ENCODE measurements at regions not wholly inside any gene's neighbourhood (a gene's known extent, or its start where the extent isn't known, plus 50 kb on each side); places are given as distances from the start of the nearest gene placed in this dataset. TPM values are rescaled to one million over a fixed set of nuclear protein-coding genes. Genes with fewer than 3 reads are reported as not detected.
"Not testable (repeated sequence)": the region's sequence is repeated elsewhere in the genome, so short reads cannot be mapped to it uniquely, and the experiment has no call there.

DNA sequence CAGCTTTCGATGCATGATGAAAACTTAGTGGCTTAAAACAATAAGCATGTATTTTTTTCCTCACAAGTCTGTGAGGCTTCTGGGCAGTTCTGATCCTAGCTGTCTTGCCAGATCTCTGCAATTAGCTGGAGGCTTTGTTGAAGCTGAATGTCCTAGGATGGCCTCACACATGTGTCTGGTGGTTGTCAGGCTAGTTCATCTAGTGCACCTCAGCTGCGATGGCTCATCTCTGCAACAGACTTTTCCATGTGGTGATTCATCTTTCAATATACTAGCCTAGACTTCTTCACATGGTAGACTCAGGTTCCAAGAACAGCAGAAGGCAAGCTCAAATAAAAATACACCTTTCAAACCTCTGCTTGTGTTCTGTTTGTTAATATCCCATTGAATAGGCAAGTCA, 66.5 kb upstream of the IL1RAPL1 start:
- H3K9me3 ChIP-seq (replicated peaks; ENCODE audit: control insufficient read depth, insufficient read depth, low read length): no peaks in the 10 kb centered on the region
- H3K79me2 ChIP-seq (ENCODE audit: control insufficient read depth, insufficient read depth, low read length): no peaks in the 10 kb centered on the region
- in situ Hi-C loops (cut with MboI): no loop called here
- H3K36me3 ChIP-seq (ENCODE audit: control insufficient read depth in 2 of 2, insufficient read depth in 2 of 2, low read length in 1 of 2): no peaks in the 10 kb centered on the region
- H3K4me1 ChIP-seq (ENCODE audit: control insufficient read depth, insufficient read depth, low read length): no peaks in the 10 kb centered on the region
- no peak overlapping the region for H3K9ac ChIP-seq (ENCODE audit: control insufficient read depth, insufficient read depth, low read length)
- DNase-seq (ENCODE audit: low read depth, low spot score) (no peak), ATAC-seq (no peak), FAIRE-seq (no peak)
- no peak overlapping the region for H3K4me3 ChIP-seq
- 31% methylated on average over 2 of the region's 2 CpGs for WGBS (ENCODE audit: insufficient coverage, insufficient replicate concordance, low lambda C conversion rate, missing lambda C conversion rate)
- H3K27ac ChIP-seq (ENCODE audit: control insufficient read depth, insufficient read depth): no peak overlapping the region
- ChIA-PET RAD21 (ENCODE audit: unreplicated experiment) (no interaction called here), POLR2A (no interaction called here), CTCF (no interaction called here), SMC1A (ENCODE audit: uncharacterized antibody, unreplicated experiment) (no interaction called here)
- H4K20me1 ChIP-seq (ENCODE audit: control insufficient read depth, insufficient read depth): no peaks in the 10 kb centered on the region
- no TSS peak for BruUV-seq (replicated peaks)
- H3K27me3 ChIP-seq (replicated peaks in 1 of 2; ENCODE audit: control insufficient read depth in 2 of 2, insufficient read depth in 2 of 2, low read length in 1 of 2): no peaks in the 10 kb centered on the region
- intact Hi-C loops (cut with micrococcal nuclease; ENCODE audit: unreplicated experiment): no loop called here
- no peak overlapping the region for H3K4me2 ChIP-seq (ENCODE audit: control insufficient read depth, insufficient read depth)
- H2AFZ ChIP-seq (ENCODE audit: control insufficient read depth, low read depth, low read length): no peak overlapping the region
- TF ChIP-seq SMAD1 (IDR thresholded peaks at IDR 0.05; ENCODE audit: low read depth, partially characterized antibody) (no peak), RAD51 (IDR thresholded peaks at IDR 0.05) (no peak), ATF7 (IDR thresholded peaks at IDR 0.05; ENCODE audit: low read depth) (no peak), YY1 (IDR thresholded peaks at IDR 0.05; ENCODE audit: low read depth, low read length) (no peak), SIN3A (IDR thresholded peaks at IDR 0.05; ENCODE audit: low read depth, low read length) (no peak), TCF7 (IDR thresholded peaks at IDR 0.05; ENCODE audit: borderline replicate concordance) (no peak), ZBED1 (IDR thresholded peaks at IDR 0.05; ENCODE audit: borderline replicate concordance) (no peak)

DNA sequence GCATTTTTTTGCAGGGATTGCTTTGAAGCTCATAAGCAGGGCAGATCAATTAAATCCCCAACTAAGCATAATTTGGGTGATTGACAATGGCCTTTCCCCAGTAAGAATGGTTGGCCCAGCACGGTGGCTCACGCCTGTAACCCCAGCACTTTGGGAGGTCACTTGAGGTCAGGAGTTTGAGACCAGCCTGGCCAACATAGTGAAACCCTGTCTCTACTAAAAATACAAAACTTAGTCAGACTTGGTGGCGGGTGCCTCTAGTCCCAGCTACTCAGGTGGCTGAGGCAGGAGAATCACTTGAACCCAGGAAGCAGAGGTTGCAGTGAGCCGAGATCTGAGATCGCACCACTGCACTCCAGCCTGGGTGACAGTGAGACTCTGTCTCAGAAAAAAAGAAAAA, 58.9 kb upstream of the IL1RAPL1 start:
- H3K4me1 ChIP-seq (ENCODE audit: control insufficient read depth, insufficient read depth, low read length); CTCF ChIA-PET; in situ Hi-C loops (cut with MboI); H3K4me2 ChIP-seq (ENCODE audit: control insufficient read depth, insufficient read depth); intact Hi-C loops (cut with micrococcal nuclease; ENCODE audit: unreplicated experiment); H2AFZ ChIP-seq (ENCODE audit: control insufficient read depth, low read depth, low read length); SMC1A ChIA-PET (ENCODE audit: uncharacterized antibody, unreplicated experiment); H3K36me3 ChIP-seq (ENCODE audit: control insufficient read depth in 2 of 2, insufficient read depth in 2 of 2, low read length in 1 of 2); H3K9ac ChIP-seq (ENCODE audit: control insufficient read depth, insufficient read depth, low read length); H3K9me3 ChIP-seq (replicated peaks; ENCODE audit: control insufficient read depth, insufficient read depth, low read length); H3K27me3 ChIP-seq (replicated peaks in 1 of 2; ENCODE audit: control insufficient read depth in 2 of 2, insufficient read depth in 2 of 2, low read length in 1 of 2); H3K79me2 ChIP-seq (ENCODE audit: control insufficient read depth, insufficient read depth, low read length); H4K20me1 ChIP-seq (ENCODE audit: control insufficient read depth, insufficient read depth); BruUV-seq (replicated peaks); H3K27ac ChIP-seq (ENCODE audit: control insufficient read depth, insufficient read depth); H3K4me3 ChIP-seq; RAD21 ChIA-PET (ENCODE audit: unreplicated experiment); ATAC-seq; FAIRE-seq; DNase-seq (ENCODE audit: low read depth, low spot score); POLR2A ChIA-PET: not testable (repeated sequence)
- WGBS (ENCODE audit: insufficient coverage, insufficient replicate concordance, low lambda C conversion rate, missing lambda C conversion rate): 46% methylated on average over 5 of the region's 5 CpGs

Small RNAs in the stretch of these regions (microRNA-seq; reads per million reads assigned to microRNA genes)
- gene MIR6134: not detected

Small RNAs in the stretch of these regions (small RNA-seq; reads per million reads assigned to genes)
- gene MIR6134: not detected

Data from GM12878 (cell line).